Gastroesophageal sphincter (tissue), 4 donors: ENCODE measurements at regions not wholly inside any gene's neighbourhood (a gene's known extent, or its start where the extent isn't known, plus 50 kb on each side); places are given as distances from the start of the nearest gene placed in this dataset.

Source experiments
- ATAC-seq: fragments of 150-250 bp; one replicate; pipeline ENCODE4 v1.9.1; 2016; ENCODE audit warnings: mild to moderate bottlenecking, moderate library complexity
- H3K27ac ChIP-seq, 4 donors: fragments of 200-600 bp; sonication (generic) in 3 of 4; 1 replicate in 3 of 4; 2 replicates in 1 of 4; pipeline ENCODE4 v1.5.1; 2016 to 2019
- H3K27me3 ChIP-seq: fragments of 200-600 bp; sonication (generic); one replicate; pipeline ENCODE4 v1.5.1; 2019
- H3K36me3 ChIP-seq, 2 donors: fragments of 200-600 bp; sonication (generic); one replicate each; pipeline ENCODE4 v1.5.1; 2019; ENCODE audit warnings: control low read depth in 1 of 2
- H3K4me1 ChIP-seq, 3 donors: fragments of 200-600 bp; sonication (generic); 1 replicate in 2 of 3; 2 replicates in 1 of 3; pipeline ENCODE4 v1.5.1; 2016 to 2019; ENCODE audit warnings: control low read depth in 2 of 3
- H3K4me3 ChIP-seq, 2 donors: fragments of 200-600 bp; sonication (generic); one replicate each; pipeline ENCODE4 v1.5.1; 2019; ENCODE audit warnings: mild to moderate bottlenecking in 1 of 2, moderate library complexity in 1 of 2
- H3K9me3 ChIP-seq, 3 donors: fragments of 200-600 bp; sonication (generic); one replicate each; pipeline ENCODE4 v1.5.1; 2017 to 2019; ENCODE audit warnings: control low read depth in 2 of 3
- EP300 ChIP-seq: sonication (generic); formaldehyde crosslinking; IDR thresholded peaks from one replicate; pipeline ENCODE4 v1.6.1; 2017; ENCODE audit warnings: antibody characterized with exemption, mild to moderate bottlenecking
- POLR2A ChIP-seq, 2 donors: fragments of 450-650 bp; IDR thresholded peaks; one replicate each; pipeline ENCODE4 v1.6.1; 2017; ENCODE audit warnings: antibody characterized with exemption in 2 of 2, mild to moderate bottlenecking in 2 of 2, moderate library complexity in 1 of 2
- POLR2AphosphoS5 ChIP-seq: sonication (generic); formaldehyde crosslinking; IDR thresholded peaks from one replicate; pipeline ENCODE4 v1.6.1; 2017; ENCODE audit warnings: antibody characterized with exemption
- WGBS, 2 donors: methylation state at CpG; one replicate each; pipeline ENCODE4 v1.1.5; 2018; ENCODE audit warnings: low coverage in 1 of 2; 5-methylcytosine and 5-hydroxymethylcytosine counted together
- TF ChIP-seq, protein P1 (sequence below), 4 experiments: fragments of 200-600 bp in 2 of 4; fragments of 450-650 bp in 2 of 4; sonication (generic) in 1 of 4; IDR thresholded peaks; one replicate each; pipeline ENCODE4 v1.5.1; 2017 to 2019; ENCODE audit warnings: antibody characterized with exemption in 4 of 4, mild to moderate bottlenecking in 2 of 4, moderate library complexity in 2 of 4

DNA sequence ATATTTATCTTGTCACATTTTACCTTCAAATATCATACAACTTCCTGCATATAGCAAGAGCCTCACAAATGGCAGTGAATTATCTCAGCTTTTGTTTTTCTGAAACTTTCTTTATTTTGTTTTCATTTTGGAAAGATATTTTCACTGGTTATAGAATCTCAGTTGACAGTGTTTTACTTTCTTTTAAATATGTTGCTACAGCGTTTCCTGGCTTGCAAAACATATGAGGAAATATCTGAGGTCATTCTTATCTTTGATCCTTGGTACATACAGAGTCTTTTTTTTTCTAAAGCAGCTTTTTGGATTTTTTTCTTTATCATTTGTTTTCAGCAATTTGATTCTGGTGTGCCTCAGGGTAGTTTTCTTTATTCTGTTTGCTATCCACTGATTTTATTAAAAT, 77.6 kb upstream of the CEP78 start:
- ATAC-seq = no peak
- TF ChIP-seq, protein P1, sequence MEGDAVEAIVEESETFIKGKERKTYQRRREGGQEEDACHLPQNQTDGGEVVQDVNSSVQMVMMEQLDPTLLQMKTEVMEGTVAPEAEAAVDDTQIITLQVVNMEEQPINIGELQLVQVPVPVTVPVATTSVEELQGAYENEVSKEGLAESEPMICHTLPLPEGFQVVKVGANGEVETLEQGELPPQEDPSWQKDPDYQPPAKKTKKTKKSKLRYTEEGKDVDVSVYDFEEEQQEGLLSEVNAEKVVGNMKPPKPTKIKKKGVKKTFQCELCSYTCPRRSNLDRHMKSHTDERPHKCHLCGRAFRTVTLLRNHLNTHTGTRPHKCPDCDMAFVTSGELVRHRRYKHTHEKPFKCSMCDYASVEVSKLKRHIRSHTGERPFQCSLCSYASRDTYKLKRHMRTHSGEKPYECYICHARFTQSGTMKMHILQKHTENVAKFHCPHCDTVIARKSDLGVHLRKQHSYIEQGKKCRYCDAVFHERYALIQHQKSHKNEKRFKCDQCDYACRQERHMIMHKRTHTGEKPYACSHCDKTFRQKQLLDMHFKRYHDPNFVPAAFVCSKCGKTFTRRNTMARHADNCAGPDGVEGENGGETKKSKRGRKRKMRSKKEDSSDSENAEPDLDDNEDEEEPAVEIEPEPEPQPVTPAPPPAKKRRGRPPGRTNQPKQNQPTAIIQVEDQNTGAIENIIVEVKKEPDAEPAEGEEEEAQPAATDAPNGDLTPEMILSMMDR (IDR thresholded peaks at IDR 0.05) = no peak
- TF ChIP-seq EP300 (no peak), POLR2A (IDR thresholded peaks at IDR 0.05) (no peak)
- no peaks in the 10 kb centered on the region for H3K36me3 ChIP-seq
- H3K9me3 ChIP-seq = peaks cover 0 to 4% (median 0%) of the 10 kb centered on the region in 3 donors
- H3K27ac ChIP-seq = no peak overlapping the region
- no peaks in the 10 kb centered on the region for H3K27me3 ChIP-seq
- H3K4me1 ChIP-seq = no peaks in the 10 kb centered on the region
- no peak overlapping the region for H3K4me3 ChIP-seq
- 15 to 36% methylated on average over 1 of the region's 1 CpG for WGBS, 2 donors

DNA sequence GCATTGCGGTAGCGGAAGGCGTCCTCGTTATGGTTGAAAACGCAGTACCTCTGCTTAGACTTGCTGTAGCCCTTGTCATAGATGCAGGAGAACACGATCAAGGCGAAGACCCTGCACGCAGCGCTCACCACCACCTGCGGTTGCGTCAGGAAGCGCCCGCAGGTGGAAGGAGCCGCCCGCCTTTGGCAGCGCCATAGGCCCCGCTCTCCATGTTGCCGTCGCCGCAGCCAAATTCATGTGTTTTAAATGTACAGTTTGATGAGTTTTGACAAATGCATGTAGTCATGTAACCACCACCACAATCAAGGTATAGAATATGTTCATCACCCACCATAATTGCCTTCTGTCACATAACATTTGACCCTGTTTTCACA, 84.9 kb upstream of the CEP78 start:
- Histone ChIP-seq H3K36me3 (no peaks in the 10 kb centered on the region), H3K4me1 (peaks cover 0 to under 1% (median 0%) of the 10 kb centered on the region in 3 donors), H3K27me3 (no peaks in the 10 kb centered on the region), H3K4me3 (no peak overlapping the region), H3K9me3 (no peaks in the 10 kb centered on the region), H3K27ac (no peak overlapping the region)
- WGBS, 2 donors = 96 to 99% methylated on average over 12 to 16 of the region's 20 CpGs
- no peak for ATAC-seq
- TF ChIP-seq POLR2AphosphoS5 = no peak
- TF ChIP-seq EP300 = no peak
- TF ChIP-seq, protein P1 (IDR thresholded peaks at IDR 0.05) = no peak
- no peak for TF ChIP-seq POLR2A (IDR thresholded peaks at IDR 0.05)

DNA sequence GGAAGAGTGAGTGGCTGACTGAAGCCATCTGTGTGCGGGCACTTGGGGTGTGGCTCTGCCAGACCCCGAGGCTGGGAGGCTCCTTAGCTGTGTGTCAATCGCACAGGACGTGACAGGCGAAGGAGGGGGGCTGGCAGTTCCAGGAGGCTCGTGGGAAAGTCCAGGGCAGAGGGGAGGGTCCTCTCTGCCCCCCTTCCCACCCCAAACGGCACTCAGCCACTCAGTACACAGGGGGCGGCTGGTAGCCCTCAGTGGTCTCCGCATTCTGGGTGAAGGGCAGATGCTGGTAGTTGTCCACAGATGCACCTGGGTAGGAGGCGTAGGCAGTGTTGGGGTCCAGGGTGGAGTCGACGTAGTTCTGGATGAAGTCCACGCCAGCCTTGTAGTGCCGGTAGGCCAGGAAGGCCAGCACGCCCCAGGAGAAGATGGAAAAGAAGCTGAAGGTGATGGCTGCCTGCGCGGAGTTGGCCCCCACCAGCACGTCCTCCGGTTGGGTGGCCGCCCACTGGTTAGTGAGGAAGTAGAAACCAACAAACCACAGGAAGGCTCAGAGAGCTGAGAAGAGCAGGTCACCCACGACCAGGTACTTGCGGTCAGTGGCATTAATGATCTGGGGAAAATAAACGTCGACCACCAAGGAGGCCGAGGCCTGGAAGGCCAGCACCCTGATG, 85.4 kb upstream of the CEP78 start:
- Histone ChIP-seq H3K36me3 (no peaks in the 10 kb centered on the region), H3K27ac (no peak overlapping the region), H3K4me3 (no peak overlapping the region), H3K27me3 (no peaks in the 10 kb centered on the region), H3K4me1 (peaks cover 0 to 6% (median 0%) of the 10 kb centered on the region in 3 donors), H3K9me3 (no peaks in the 10 kb centered on the region)
- TF ChIP-seq, protein P1 (IDR thresholded peaks at IDR 0.05) = no peak
- TF ChIP-seq EP300 (no peak), POLR2AphosphoS5 (no peak), POLR2A (IDR thresholded peaks at IDR 0.05) (no peak)
- 88 to 91% methylated on average over 6 to 8 of the region's 25 CpGs for WGBS, 2 donors
- ATAC-seq = no peak

DNA sequence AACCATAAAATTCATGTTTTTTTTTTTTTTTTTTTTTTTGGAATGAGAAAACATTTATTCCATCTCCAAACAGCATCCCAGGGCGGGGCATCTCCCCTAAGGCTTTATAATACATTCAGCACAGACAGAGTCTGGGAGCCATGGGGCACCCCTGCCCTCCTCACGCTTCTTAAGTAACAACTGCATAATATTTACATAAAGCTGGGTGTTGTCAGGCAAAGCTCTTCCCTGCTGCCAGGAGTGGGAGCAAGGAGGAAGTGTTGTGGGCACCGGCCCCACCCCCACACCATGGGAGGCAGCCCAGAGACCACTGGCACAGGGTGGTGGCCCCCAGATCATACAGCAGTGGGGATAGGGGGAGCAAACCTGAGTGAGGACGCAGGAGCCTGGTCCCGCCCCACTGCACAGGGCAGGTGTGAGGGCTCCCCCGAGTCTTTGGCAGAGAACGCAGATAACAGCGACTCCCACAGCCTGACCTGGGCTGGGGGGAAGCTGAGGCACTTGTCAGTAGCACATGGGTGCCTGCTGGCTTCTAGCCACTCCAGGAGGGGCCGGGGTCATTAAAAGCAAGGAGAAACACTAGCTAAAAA, 86.1 kb upstream of the CEP78 start:
- Histone ChIP-seq H3K4me1 (peaks cover 0 to 9% (median 0%) of the 10 kb centered on the region in 3 donors), H3K9me3 (no peaks in the 10 kb centered on the region), H3K27me3 (no peaks in the 10 kb centered on the region), H3K27ac (no peak overlapping the region), H3K4me3 (no peak overlapping the region), H3K36me3 (no peaks in the 10 kb centered on the region)
- WGBS, 2 donors = 60 to 83% methylated on average over 1 of the region's 9 CpGs
- ATAC-seq = no peak
- TF ChIP-seq POLR2AphosphoS5 = no peak
- no peak for TF ChIP-seq POLR2A (IDR thresholded peaks at IDR 0.05)
- no peak for TF ChIP-seq EP300
- TF ChIP-seq, protein P1 (IDR thresholded peaks at IDR 0.05) = no peak

DNA sequence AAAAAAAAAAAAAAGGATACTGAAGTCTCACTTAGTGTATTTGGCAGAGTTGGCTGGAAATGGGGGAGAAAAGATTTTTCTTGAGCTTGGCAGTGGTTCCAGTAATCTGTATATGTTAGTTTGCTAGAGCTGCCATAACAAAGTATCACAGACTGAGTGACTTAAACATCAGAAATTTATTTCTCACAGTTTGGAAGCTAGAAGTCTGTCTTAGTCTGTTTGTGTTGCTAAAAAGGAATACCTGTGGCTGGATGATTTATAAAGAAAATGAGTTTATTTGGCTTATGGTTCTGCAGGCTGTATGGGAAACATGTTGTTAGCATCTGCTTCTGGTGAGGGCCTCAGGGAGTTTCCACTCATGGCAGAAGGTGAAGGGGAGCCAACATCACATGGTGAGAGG, 89.6 kb upstream of the CEP78 start:
- TF ChIP-seq POLR2A (IDR thresholded peaks at IDR 0.05) (no peak), POLR2AphosphoS5 (no peak), EP300 (no peak)
- TF ChIP-seq, protein P1 (IDR thresholded peaks at IDR 0.05) = no peak
- ATAC-seq = no peak

More for the DNA sequence above, 89.6 kb upstream of the CEP78 start:
- no peak overlapping the region for H3K4me3 ChIP-seq
- no peaks in the 10 kb centered on the region for H3K27me3 ChIP-seq
- peaks cover 0 to 9% (median 0%) of the 10 kb centered on the region in 3 donors for H3K4me1 ChIP-seq
- peaks cover 0 to 13% (median 0%) of the 10 kb centered on the region in 3 donors for H3K9me3 ChIP-seq
- no peak overlapping the region for H3K27ac ChIP-seq
- H3K36me3 ChIP-seq = no peaks in the 10 kb centered on the region
